ENCODE measurements at regions not wholly inside any gene's neighbourhood (a gene's known extent, or its start where the extent isn't known, plus 50 kb on each side); places are given as distances from the start of the nearest gene placed in this dataset.
"Not testable (repeated sequence)": the region's sequence is repeated elsewhere in the genome, so short reads cannot be mapped to it uniquely, and the experiment has no call there.

DNA sequence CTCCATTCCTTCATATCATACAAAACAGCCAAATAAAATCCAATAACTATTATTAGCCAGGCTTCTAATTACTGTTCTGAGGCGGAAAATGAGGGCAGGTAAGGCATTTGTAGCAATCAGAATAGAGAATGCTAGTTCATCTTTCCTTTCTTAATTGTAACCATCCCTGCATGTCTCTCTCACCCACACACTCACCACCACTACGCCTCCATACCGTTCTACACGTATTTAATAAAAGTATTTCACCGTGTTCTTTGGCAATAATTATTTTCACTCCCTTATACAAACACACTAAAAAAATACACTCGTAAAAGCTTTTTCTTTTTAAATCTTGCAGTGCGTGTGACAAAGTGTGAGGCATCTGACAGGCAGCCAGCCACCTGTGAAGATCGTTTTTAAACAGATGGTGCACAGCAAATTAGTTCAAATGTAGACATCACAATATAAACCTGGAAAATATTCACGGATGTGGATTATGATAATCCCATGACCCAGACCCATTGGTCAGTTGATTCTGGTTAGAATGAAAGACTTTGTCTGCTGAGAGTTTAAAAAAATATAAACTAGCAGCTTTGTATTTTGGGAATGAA is 653.6 kb downstream of the REEP3 start:
- H3K4me3 ChIP-seq (ENCODE audit: low read depth, low read length) = no peak overlapping the region
- DNase-seq (ENCODE audit: low read depth) = no peak
- TF ChIP-seq, protein P1, sequence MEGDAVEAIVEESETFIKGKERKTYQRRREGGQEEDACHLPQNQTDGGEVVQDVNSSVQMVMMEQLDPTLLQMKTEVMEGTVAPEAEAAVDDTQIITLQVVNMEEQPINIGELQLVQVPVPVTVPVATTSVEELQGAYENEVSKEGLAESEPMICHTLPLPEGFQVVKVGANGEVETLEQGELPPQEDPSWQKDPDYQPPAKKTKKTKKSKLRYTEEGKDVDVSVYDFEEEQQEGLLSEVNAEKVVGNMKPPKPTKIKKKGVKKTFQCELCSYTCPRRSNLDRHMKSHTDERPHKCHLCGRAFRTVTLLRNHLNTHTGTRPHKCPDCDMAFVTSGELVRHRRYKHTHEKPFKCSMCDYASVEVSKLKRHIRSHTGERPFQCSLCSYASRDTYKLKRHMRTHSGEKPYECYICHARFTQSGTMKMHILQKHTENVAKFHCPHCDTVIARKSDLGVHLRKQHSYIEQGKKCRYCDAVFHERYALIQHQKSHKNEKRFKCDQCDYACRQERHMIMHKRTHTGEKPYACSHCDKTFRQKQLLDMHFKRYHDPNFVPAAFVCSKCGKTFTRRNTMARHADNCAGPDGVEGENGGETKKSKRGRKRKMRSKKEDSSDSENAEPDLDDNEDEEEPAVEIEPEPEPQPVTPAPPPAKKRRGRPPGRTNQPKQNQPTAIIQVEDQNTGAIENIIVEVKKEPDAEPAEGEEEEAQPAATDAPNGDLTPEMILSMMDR (IDR thresholded peaks at IDR 0.05; ENCODE audit: low read depth, low read length, missing control alignments) = no peak

DNA sequence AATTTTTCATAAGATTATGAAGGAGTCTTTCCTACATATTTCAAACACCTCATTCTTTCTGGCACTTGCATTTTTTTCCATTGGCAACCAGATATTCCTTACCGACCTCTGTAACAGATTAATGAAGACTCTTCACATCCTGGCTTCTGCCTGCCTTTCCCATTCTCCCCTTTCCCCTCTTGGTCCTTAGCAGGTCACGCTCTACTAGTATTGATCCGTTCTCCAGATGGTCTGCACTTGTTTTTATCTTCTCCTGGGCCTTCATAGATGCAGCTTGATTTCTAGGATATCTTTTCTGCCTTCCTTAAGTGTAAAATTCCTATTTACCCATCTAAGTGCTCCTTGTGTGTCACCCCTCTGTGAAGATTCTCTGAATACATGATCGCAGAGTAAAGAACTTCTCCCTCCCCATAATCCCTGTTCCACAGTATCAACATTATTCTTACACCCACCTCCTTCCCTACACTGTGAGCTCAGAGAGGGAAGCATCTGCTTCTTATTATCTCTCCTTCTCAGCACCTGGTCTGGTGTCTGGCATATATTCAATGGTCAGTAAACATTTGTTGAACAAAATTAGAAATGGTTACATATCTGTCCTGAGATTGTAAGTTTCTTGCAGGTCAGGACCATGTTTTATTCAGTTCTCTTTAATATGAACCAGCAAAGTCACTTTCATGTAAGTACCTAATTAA is 654.2 kb downstream of the REEP3 start:
- H3K4me3 ChIP-seq (ENCODE audit: low read depth, low read length) = no peak overlapping the region
- TF ChIP-seq, protein P1 (IDR thresholded peaks at IDR 0.05; ENCODE audit: low read depth, low read length, missing control alignments) = no peak
- DNase-seq (ENCODE audit: low read depth) = no peak

DNA sequence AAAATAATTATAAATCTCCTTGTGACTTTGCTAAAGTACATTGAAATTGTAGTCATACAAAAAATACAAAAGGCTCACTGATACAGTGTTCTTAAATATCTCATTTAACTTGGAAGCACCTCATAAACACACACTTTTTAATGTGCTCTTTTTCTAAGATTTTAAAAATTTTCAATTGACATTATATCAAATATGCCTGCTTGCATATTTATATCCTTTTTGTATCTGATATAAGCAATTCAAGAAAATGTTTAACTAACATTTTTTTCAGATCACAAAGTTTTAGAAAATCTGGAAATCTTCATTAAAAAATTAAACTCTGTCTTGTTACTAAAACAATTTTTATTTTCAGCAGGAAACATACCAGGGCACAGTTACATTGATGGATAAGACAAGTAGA is 661.5 kb downstream of the REEP3 start:
- TF ChIP-seq, protein P1 (IDR thresholded peaks at IDR 0.05; ENCODE audit: low read depth, low read length, missing control alignments) = no peak
- no peak for DNase-seq (ENCODE audit: low read depth)

DNA sequence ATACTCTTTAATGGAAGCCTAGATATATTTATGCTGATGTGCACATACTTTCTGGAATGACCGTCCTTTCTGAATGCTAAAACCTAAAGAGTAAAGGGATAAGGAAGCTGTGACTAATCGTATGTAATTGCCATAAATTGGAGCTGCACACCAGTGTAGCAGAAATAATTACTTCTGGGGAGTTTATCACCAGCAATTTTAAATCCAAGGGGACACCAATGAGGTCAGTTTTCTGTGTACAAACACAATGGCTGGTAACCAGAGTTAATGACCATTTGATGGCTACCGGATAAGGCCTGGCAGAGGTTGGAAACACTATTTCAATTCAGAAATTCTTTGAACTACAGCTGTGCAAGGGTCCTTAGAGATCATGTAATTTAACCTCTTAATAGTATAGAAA is 670.1 kb downstream of the REEP3 start:
- H3K4me3 ChIP-seq (ENCODE audit: low read depth, low read length) = no peak overlapping the region
- TF ChIP-seq, protein P1 (IDR thresholded peaks at IDR 0.05; ENCODE audit: low read depth, low read length, missing control alignments) = no peak
- no peak for DNase-seq (ENCODE audit: low read depth)

More for the DNA sequence above, 661.5 kb downstream of the REEP3 start:
- no peak overlapping the region for H3K4me3 ChIP-seq (ENCODE audit: low read depth, low read length)

DNA sequence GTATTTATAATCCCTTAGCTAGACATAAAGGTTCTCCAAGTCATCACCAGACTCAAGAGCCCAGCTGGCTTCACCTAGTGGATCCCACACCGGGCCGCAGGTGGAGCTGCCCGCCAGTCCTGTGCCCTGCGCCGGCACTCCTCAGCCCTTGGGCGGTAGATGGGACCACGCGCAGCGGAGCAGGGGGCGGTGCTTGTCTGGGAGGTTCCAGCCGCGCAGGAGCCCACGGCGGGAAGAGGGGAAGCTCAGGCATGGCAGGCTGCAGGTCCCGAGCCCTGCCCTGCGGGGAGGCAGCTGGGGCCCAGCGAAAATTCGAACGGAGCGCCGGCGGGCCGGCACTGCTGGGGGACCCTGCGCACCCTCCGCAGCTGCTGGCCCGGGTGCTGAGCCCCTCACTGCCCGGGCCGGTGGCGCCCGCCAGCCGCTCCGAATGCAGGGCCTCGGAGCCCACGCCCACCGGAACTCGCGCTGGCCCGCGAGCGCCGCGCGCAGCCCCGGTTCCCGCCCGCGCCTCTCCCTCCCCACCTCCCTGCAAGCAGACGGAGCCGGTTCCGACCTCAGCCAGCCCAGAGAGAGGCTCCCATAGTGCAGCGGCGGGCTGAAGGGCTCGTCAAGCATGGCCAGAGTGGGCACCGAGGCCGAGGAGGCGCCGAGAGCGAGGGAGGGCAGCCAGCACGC is 675.6 kb downstream of the REEP3 start:
- no peak overlapping the region for H3K4me3 ChIP-seq (ENCODE audit: low read depth, low read length)
- no peak for DNase-seq (ENCODE audit: low read depth)
- TF ChIP-seq, protein P1 (IDR thresholded peaks at IDR 0.05; ENCODE audit: low read depth, low read length, missing control alignments) = no peak

DNA sequence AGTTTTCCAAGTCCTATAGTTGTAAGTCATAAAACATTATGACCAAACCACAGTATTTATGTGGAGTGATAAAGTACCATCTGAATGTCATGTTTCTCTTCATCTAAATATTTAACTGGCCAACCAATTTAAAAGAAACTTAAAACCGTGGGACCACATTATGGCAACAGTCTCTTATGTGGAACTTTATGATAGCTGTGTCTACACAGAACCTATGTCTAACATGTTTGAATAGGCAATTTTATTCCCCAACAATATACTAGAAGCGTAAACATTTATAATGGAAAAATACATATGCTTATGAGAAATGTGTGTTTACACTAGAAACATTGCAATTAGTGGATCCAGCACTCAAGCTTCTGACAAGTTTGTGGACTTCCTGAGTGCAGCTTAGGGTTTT is 680.7 kb downstream of the REEP3 start:
- no peak for DNase-seq (ENCODE audit: low read depth)
- TF ChIP-seq, protein P1 (IDR thresholded peaks at IDR 0.05; ENCODE audit: low read depth, low read length, missing control alignments) = no peak
- no peak overlapping the region for H3K4me3 ChIP-seq (ENCODE audit: low read depth, low read length)

DNA sequence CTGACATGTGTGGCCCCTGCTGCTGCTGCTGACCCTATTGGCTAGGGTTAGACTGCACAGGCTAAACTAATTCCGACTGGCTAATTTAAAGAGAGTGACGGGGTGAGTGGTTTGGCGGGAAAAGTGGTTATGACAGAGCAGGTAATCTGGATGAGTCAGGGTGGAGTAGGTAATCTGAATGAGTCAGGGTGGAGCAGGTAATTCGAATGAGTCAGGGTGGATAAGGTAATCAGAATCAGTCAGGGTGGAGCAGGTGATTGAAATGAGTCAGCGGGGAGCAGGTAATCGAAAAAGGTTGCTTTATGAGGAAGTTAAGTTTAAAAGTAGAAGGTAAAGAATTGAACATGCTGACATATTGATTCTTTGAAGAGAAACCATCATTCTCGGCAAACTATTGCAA is 683.3 kb downstream of the REEP3 start:
- not testable (repeated sequence) for DNase-seq (ENCODE audit: low read depth); H3K4me3 ChIP-seq (ENCODE audit: low read depth, low read length)

All from GM12864 (cell line).